ENCODE measurements at regions not wholly inside any gene's neighbourhood (a gene's known extent, or its start where the extent isn't known, plus 50 kb on each side); places are given as distances from the start of the nearest gene placed in this dataset.

DNA sequence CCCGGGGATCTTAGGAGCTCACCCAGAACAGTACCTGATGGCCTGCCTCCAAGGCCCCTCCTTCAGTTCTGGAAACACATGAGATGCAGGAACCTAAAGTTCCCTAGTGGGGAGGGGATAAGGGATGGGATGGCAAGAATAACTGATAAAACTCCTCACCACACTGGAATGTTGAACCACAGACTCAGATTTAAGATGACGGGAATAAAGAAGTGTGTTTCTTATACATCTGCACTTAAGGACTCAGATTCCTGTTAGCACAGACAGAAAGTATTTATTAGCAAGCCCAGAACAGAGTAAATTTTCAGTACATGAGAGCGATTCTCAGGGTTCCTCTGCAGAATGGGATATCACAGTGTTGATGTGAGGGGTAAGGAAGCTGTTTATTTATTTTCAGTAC, 245.2 kb downstream of the TLE3 start:
- in situ Hi-C loops (cut with HindIII; ENCODE audit: low sequenced_read_pairs), result no loop called here

DNA sequence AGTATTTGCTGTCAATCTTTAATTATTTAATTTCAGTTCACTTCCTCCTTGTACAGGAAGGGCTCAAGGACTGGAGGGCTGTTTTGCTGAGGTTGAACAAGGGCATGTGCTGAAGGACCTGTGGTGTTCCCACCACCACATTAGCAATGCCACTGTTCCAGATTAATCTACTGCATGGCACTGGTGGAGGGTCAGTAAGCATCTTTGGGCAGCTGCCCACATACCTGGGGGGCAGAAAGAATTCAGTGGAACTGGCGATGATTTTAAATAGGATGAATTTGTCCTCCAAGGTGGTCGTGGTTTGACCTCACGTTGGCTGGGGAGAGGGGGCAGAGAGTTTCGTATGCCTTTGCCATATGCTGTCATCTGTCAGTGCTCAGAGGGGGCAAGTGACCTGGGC, 244.8 kb downstream of the TLE3 start:
- in situ Hi-C loops (cut with HindIII; ENCODE audit: low sequenced_read_pairs), result no loop called here

GRCh38 chr15:69853544-69853951, 244.2 kb downstream of the TLE3 start:
- in situ Hi-C loops (cut with HindIII; ENCODE audit: low sequenced_read_pairs), result no loop called here

- in situ Hi-C loops (cut with HindIII; ENCODE audit: low sequenced_read_pairs), result no loop called here
These were observed 243.7 kb downstream of the TLE3 start for GRCh38 chr15:69854001-69854400.

- in situ Hi-C loops (cut with HindIII; ENCODE audit: low sequenced_read_pairs), result no loop called here
These were observed 243.1 kb downstream of the TLE3 start for GRCh38 chr15:69854521-69855181.

DNA sequence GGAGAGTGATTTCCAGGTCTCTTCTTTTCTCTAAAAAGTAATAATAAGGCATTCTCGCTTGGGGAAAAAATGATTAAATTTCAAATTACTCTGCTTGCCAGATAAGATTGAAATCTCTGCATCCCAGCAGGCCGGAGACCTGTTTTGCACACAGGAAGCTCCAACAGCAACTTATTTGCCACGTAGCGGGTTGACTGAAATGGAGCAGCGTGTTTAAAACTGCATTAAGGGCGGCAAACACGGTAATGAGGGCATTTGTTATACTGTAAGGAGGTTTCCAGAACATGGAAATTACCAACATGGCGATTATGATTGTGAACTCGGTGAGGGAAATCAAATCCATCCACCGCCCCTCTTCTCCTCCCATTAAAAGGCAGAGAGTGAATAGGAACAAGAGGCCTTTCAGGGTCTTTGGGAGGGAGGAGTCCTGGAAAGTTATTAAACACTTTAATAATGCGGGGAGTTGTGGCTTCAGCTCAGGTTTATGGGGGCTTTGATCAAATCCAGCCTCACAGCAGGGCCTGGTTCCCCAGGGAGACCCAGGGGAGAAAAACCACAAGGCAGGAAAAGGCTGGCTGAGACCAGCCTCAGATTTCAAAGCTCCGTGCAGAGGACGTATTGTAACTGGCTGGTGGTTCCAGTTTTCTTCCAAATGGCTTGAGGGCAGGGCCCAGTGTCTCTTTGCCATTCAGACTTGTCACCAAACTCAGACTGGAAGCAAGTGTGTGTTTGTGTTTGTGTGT, 242.3 kb downstream of the TLE3 start:
- in situ Hi-C loops (cut with HindIII; ENCODE audit: low sequenced_read_pairs), result no loop called here

GRCh38 chr15:69857250-69857649, 240.5 kb downstream of the TLE3 start:
- in situ Hi-C loops (cut with HindIII; ENCODE audit: low sequenced_read_pairs), result no loop called here

GRCh38 chr15:69857686-69858391, 239.9 kb downstream of the TLE3 start:
- in situ Hi-C loops (cut with HindIII; ENCODE audit: low sequenced_read_pairs), result no loop called here

DNA sequence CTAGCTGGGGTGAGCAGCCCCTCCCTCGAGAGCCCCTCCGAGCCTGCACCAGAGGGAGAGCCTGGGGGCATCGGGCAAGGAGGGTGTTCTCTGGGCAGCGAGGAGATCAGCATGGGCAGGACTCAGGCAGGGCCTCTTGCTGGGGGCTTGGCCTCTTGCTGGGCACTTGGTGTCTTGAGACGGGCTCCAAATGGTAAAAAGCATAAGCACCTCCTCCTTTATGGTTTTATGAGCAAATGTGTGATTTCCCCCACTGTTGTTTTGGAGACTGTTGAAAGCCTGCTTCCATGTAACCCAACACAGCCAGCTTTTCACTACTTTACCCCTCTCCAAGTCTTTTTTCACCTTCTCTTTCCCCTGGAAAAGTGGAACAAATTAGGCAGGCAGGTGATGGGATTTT, 239.3 kb downstream of the TLE3 start:
- in situ Hi-C loops (cut with HindIII; ENCODE audit: low sequenced_read_pairs), result no loop called here

DNA sequence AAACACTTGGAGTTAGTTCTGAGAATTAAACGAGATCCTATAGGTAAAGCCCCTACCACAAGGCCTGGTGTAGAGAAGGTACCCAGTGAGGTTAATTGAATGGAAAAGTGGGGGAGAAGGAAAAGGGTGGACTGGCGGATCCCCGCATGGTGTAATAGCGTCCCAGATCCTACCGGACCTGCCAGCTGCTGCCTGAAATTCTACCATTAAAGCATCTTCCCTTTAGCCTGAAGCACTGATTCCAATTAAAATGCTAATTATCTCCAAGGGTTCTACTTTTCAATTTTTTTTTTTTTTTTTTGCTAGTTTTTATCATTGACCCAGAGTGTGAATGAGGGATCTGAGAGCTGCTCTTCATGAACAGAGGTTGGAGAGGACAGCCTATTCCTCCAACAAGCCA, 237.9 kb downstream of the TLE3 start:
- in situ Hi-C loops (cut with HindIII; ENCODE audit: low sequenced_read_pairs), result no loop called here

GRCh38 chr15:69860321-69860720, 237.4 kb downstream of the TLE3 start:
- in situ Hi-C loops (cut with HindIII; ENCODE audit: low sequenced_read_pairs), result no loop called here

GRCh38 chr15:69860921-69861320, 236.8 kb downstream of the TLE3 start:
- in situ Hi-C loops (cut with HindIII; ENCODE audit: low sequenced_read_pairs), result no loop called here

GRCh38 chr15:69861331-69862171, 236.2 kb downstream of the TLE3 start:
- in situ Hi-C loops (cut with HindIII; ENCODE audit: low sequenced_read_pairs), result no loop called here

DNA sequence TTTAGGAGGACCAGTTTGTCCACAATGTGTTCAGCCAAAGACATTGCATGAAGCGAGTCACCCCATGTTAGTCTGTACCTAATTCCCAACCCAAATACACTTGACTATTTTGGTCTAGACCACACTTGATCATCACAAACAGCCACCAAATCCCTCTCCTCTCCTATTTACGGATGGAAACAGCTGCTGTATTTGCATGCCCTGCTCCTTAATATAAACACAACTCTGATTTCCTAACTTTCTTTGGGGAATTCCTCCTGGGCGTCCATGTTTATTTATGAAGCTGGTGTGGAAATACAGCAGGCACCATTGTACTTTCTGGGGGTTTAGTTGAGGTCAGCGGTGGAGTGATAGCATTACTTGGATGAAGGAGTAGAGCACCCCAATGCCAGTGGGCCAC, 235.2 kb downstream of the TLE3 start:
- in situ Hi-C loops (cut with HindIII; ENCODE audit: low sequenced_read_pairs), result no loop called here

DNA sequence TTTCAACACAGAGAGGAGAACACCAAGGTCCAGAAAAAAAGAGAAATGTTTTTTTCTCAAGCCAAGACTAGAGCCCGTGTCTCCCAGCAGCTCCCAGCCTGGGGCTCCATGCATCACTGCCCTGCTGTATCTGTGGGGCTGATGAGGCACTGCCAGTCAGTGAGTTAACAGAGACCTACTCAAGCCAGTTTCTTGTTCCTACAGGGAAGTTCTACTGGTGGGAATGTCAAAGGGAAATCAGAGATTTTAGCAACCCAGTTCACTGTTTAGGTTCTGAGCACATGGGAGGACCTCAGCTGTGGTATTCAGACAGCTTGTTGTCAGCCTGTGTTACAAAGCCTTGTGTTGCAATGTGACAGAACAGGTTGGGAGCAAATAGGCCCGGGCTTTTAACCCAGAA, 234.3 kb downstream of the TLE3 start:
- in situ Hi-C loops (cut with HindIII; ENCODE audit: low sequenced_read_pairs), result no loop called here

DNA sequence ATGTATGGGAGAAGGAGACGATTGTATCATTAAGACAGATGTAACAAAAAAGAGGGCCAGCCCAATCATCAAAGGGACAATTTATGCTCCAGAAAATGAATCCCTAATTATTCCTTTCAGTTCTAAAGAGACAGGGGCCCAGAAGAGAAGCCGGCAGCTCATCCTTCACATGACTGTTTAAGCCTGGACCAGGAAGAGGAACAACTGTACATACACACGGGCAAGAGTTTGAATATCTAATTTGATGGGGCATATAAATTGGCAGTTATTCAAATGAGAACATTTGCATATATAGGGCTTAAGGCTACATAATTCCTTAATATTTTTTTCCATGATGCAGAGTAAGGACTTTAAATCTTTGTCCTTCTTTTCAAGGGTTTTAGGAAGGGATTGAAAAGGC, 232.3 kb downstream of the TLE3 start:
- in situ Hi-C loops (cut with HindIII; ENCODE audit: low sequenced_read_pairs), result no loop called here

DNA sequence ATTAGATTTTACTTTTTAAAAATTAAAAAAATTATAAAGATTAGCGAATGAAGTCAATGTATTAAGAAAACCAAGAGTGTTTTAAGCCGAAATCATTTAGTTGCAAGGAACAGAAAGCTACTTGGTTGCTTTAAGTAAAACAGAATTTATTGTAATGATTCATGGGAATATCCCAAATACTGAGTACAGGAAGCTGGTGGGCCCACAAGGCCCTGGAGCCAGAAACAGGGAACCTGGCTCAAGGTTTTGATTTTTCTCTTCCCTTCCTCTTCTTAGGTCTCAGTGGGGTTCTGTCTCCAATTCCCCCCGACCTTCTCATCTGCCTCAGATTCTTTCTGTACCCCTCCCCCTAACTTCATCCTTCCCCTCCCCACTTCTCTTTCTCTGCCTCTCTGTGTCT, 229.0 kb downstream of the TLE3 start:
- in situ Hi-C loops (cut with HindIII; ENCODE audit: low sequenced_read_pairs), result no loop called here

DNA sequence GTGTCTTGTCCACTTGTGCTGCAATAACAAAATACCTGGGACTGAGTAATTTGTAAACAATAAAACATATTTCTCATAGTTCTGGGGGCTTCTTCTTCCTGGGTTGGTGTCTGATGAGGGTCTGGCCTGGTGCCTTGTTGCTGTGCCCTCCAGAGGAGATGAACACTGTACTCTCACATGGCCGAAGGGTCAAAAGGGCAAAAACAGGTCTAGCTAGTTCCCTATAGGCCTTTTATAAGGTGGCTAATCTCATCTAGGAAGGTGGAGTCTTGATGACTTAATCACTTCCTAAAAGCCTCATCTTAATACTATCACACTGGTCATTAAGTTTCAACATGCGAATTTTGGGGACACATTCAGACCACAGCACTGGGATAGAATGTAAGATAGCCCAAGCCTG, 228.4 kb downstream of the TLE3 start:
- in situ Hi-C loops (cut with HindIII; ENCODE audit: low sequenced_read_pairs), result no loop called here

DNA sequence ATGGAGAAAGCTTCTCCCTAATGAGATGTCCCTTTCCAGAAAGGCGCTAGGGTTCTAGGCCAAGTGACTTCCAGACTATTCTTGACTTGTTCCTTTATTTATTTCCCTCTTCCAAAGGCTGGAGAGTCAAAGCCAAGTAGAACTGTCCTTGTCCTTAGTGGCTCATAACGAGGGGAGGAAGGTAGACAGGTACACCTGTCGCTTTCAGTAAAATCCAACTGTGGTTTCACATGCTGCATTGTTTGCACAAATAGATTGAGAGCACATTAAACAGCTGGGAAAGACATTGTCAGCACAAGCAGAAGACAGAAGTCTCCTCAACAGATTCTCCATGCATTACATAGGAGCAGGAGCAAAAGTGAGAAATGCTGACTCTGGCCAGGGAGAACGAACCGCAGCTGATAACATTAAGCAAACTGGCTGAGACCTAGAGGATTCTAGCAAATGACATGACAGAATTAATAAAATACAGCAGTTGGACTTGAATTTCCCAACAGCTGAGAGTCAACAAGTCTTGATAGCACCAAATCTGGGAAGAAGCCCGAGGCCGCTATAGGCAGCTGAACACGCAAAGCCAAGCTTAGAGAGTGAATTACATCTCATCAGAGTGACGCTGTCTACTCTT, 227.7 kb downstream of the TLE3 start:
- in situ Hi-C loops (cut with HindIII; ENCODE audit: low sequenced_read_pairs), result no loop called here

DNA sequence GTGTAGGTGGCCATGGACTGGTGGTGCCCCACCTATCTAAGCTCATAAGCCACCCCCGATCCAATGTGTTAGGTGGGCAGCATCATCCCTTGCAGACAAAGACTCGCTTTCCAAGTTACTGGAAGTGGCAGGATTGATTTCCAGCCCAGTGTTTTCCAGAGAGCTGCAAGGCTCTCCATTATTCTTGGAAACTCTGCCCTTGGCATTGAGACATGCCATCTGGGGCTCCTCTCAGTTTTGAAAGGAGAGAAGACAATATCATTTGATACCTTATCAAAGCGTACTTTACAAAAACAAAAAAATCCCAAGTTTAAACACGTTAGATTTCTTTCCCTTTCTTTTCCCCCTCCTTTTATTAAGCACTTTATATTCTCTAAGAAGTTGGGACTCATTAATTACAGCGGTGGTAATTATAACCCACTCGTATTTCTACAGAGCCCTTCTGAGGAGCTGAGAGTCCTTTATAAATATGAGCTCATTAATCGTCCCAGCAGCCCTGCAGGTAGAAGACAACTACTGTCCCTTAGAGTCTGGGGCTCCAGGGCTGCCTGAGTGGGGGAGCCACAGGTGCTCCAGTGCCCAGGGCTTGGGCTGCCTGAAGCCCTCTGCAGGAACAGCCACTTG, 226.1 kb downstream of the TLE3 start:
- in situ Hi-C loops (cut with HindIII; ENCODE audit: low sequenced_read_pairs), result no loop called here
